ENCODE measurements at regions not wholly inside any gene's neighbourhood (a gene's known extent, or its start where the extent isn't known, plus 50 kb on each side); places are given as distances from the start of the nearest gene placed in this dataset.

- Histone ChIP-seq H3K4me2 (ENCODE audit: unreplicated experiment) (no peak overlapping the region), H4K20me1 (ENCODE audit: insufficient read depth) (no peaks in the 10 kb centered on the region), H3K27me3 (replicated peaks; ENCODE audit: insufficient read depth) (no peaks in the 10 kb centered on the region), H3K27ac (no peak overlapping the region), H2AFZ (no peak overlapping the region), H3K9me2 (ENCODE audit: insufficient read depth) (no peaks in the 10 kb centered on the region), H3K79me2 (ENCODE audit: insufficient read depth) (no peaks in the 10 kb centered on the region), H3K9ac (no peak overlapping the region), H3K4me3 (no peak overlapping the region), H3F3A (ENCODE audit: insufficient read depth) (no peaks in the 10 kb centered on the region), H3K4me1 (ENCODE audit: insufficient read depth) (no peaks in the 10 kb centered on the region), H3K9me3 (ENCODE audit: low read depth) (no peaks in the 10 kb centered on the region), H3K36me3 (ENCODE audit: low read depth) (no peaks in the 10 kb centered on the region)
- DNase-seq, result no peak
- TF ChIP-seq EZH2 (IDR thresholded peaks at IDR 0.05; ENCODE audit: insufficient read depth, poor library complexity, severe bottlenecking) (no peak), EZH2phosphoT487 (IDR thresholded peaks at IDR 0.05; ENCODE audit: insufficient read depth, low read depth) (no peak)
- in situ Hi-C loops (cut with MboI), result no loop called here
- WGBS, 2 experiments (ENCODE audit: low coverage in 1 of 2, low lambda C conversion rate in 2 of 2, missing lambda C conversion rate in 2 of 2), result 74 to 88% methylated on average over 3 of the region's 3 CpGs
Measured at GRCh38 chr6:4192627-4193026, 57.3 kb upstream of the ECI2 start.

- in situ Hi-C loops (cut with MboI), result no loop called here
- no peak overlapping the region for H2AFZ ChIP-seq
- H3K9me3 ChIP-seq (ENCODE audit: low read depth), result no peaks in the 10 kb centered on the region
Measured at GRCh38 chr6:4192173-4192572, 56.8 kb upstream of the ECI2 start.

GRCh38 chr6:4191271-4191721 lies 55.9 kb upstream of the ECI2 start:
- 86 to 92% methylated on average over 27 of the region's 27 CpGs for WGBS, 2 experiments (ENCODE audit: low coverage in 1 of 2, low lambda C conversion rate in 2 of 2, missing lambda C conversion rate in 2 of 2)

More at GRCh38 chr6:4192173-4192572, 56.8 kb upstream of the ECI2 start:
- peak; percentile 11 for DNase-seq
- Histone ChIP-seq H3K36me3 (ENCODE audit: low read depth) (no peaks in the 10 kb centered on the region), H3K4me2 (ENCODE audit: unreplicated experiment) (no peak overlapping the region), H3K79me2 (ENCODE audit: insufficient read depth) (no peaks in the 10 kb centered on the region), H3K9ac (no peak overlapping the region), H4K20me1 (ENCODE audit: insufficient read depth) (no peaks in the 10 kb centered on the region), H3K9me2 (ENCODE audit: insufficient read depth) (no peaks in the 10 kb centered on the region), H3K4me1 (ENCODE audit: insufficient read depth) (no peaks in the 10 kb centered on the region), H3K27ac (no peak overlapping the region), H3K27me3 (replicated peaks; ENCODE audit: insufficient read depth) (no peaks in the 10 kb centered on the region), H3F3A (ENCODE audit: insufficient read depth) (no peaks in the 10 kb centered on the region), H3K4me3 (no peak overlapping the region)
- TF ChIP-seq EZH2phosphoT487 (IDR thresholded peaks at IDR 0.05; ENCODE audit: insufficient read depth, low read depth), result no peak
- no peak for TF ChIP-seq EZH2 (IDR thresholded peaks at IDR 0.05; ENCODE audit: insufficient read depth, poor library complexity, severe bottlenecking)
- WGBS, 2 experiments (ENCODE audit: low coverage in 1 of 2, low lambda C conversion rate in 2 of 2, missing lambda C conversion rate in 2 of 2), result 23 to 54% methylated on average over 1 of the region's 1 CpG

GRCh38 chr6:4189249-4189648 lies 53.9 kb upstream of the ECI2 start:
- TF ChIP-seq EZH2 (IDR thresholded peaks at IDR 0.05; ENCODE audit: insufficient read depth, poor library complexity, severe bottlenecking) (no peak), EZH2phosphoT487 (IDR thresholded peaks at IDR 0.05; ENCODE audit: insufficient read depth, low read depth) (no peak)
- no peak for DNase-seq
- Histone ChIP-seq H3K27ac (no peak overlapping the region), H4K20me1 (ENCODE audit: insufficient read depth) (no peaks in the 10 kb centered on the region), H3K9ac (no peak overlapping the region), H3K4me3 (no peak overlapping the region), H3K4me2 (ENCODE audit: unreplicated experiment) (no peak overlapping the region), H3K9me2 (ENCODE audit: insufficient read depth) (no peaks in the 10 kb centered on the region), H3F3A (ENCODE audit: insufficient read depth) (no peaks in the 10 kb centered on the region), H2AFZ (no peak overlapping the region), H3K79me2 (ENCODE audit: insufficient read depth) (no peaks in the 10 kb centered on the region), H3K4me1 (ENCODE audit: insufficient read depth) (no peaks in the 10 kb centered on the region), H3K27me3 (replicated peaks; ENCODE audit: insufficient read depth) (no peaks in the 10 kb centered on the region), H3K9me3 (ENCODE audit: low read depth) (no peaks in the 10 kb centered on the region), H3K36me3 (ENCODE audit: low read depth) (no peaks in the 10 kb centered on the region)
- in situ Hi-C loops (cut with MboI), result no loop called here
- 81 to 85% methylated on average over 9 to 10 of the region's 10 CpGs for WGBS, 2 experiments (ENCODE audit: low coverage in 1 of 2, low lambda C conversion rate in 2 of 2, missing lambda C conversion rate in 2 of 2)

More at GRCh38 chr6:4191271-4191721, 55.9 kb upstream of the ECI2 start:
- no peaks in the 10 kb centered on the region for H3K4me1 ChIP-seq (ENCODE audit: insufficient read depth)
- no peaks in the 10 kb centered on the region for H3K9me3 ChIP-seq (ENCODE audit: low read depth)
- no peaks in the 10 kb centered on the region for H3K36me3 ChIP-seq (ENCODE audit: low read depth)
- H3K9ac ChIP-seq, result no peak overlapping the region
- no peak overlapping the region for H3K4me3 ChIP-seq
- in situ Hi-C loops (cut with MboI), result no loop called here
- TF ChIP-seq EZH2phosphoT487 (IDR thresholded peaks at IDR 0.05; ENCODE audit: insufficient read depth, low read depth) (no peak), EZH2 (IDR thresholded peaks at IDR 0.05; ENCODE audit: insufficient read depth, poor library complexity, severe bottlenecking) (no peak)
- no peaks in the 10 kb centered on the region for H3K79me2 ChIP-seq (ENCODE audit: insufficient read depth)
- no peaks in the 10 kb centered on the region for H3K27me3 ChIP-seq (replicated peaks; ENCODE audit: insufficient read depth)
- no peak overlapping the region for H3K4me2 ChIP-seq (ENCODE audit: unreplicated experiment)
- H3K27ac ChIP-seq, result no peak overlapping the region
- no peaks in the 10 kb centered on the region for H3F3A ChIP-seq (ENCODE audit: insufficient read depth)
- H3K9me2 ChIP-seq (ENCODE audit: insufficient read depth), result no peaks in the 10 kb centered on the region
- no peak overlapping the region for H2AFZ ChIP-seq
- DNase-seq, result no peak
- H4K20me1 ChIP-seq (ENCODE audit: insufficient read depth), result no peaks in the 10 kb centered on the region

GRCh38 chr6:4188801-4189200 lies 53.4 kb upstream of the ECI2 start:
- no peaks in the 10 kb centered on the region for H3F3A ChIP-seq (ENCODE audit: insufficient read depth)
- H3K27me3 ChIP-seq (replicated peaks; ENCODE audit: insufficient read depth), result no peaks in the 10 kb centered on the region
- no peaks in the 10 kb centered on the region for H3K36me3 ChIP-seq (ENCODE audit: low read depth)
- in situ Hi-C loops (cut with MboI), result no loop called here
- no peak for TF ChIP-seq EZH2 (IDR thresholded peaks at IDR 0.05; ENCODE audit: insufficient read depth, poor library complexity, severe bottlenecking)
- no peak for TF ChIP-seq EZH2phosphoT487 (IDR thresholded peaks at IDR 0.05; ENCODE audit: insufficient read depth, low read depth)
- no peak for DNase-seq
- H4K20me1 ChIP-seq (ENCODE audit: insufficient read depth), result no peaks in the 10 kb centered on the region
- H3K79me2 ChIP-seq (ENCODE audit: insufficient read depth), result no peaks in the 10 kb centered on the region
- 86% methylated on average over 25 of the region's 25 CpGs for WGBS, 2 experiments (ENCODE audit: low coverage in 1 of 2, low lambda C conversion rate in 2 of 2, missing lambda C conversion rate in 2 of 2)
- no peaks in the 10 kb centered on the region for H3K9me2 ChIP-seq (ENCODE audit: insufficient read depth)
- no peak overlapping the region for H3K9ac ChIP-seq
- no peaks in the 10 kb centered on the region for H3K9me3 ChIP-seq (ENCODE audit: low read depth)
- no peak overlapping the region for H3K4me2 ChIP-seq (ENCODE audit: unreplicated experiment)
- no peaks in the 10 kb centered on the region for H3K4me1 ChIP-seq (ENCODE audit: insufficient read depth)
- no peak overlapping the region for H3K4me3 ChIP-seq
- no peak overlapping the region for H3K27ac ChIP-seq
- H2AFZ ChIP-seq, result no peak overlapping the region

All from GM23248 (cell line).